ENCODE measurements at regions not wholly inside any gene's neighbourhood (a gene's known extent, or its start where the extent isn't known, plus 50 kb on each side); places are given as distances from the start of the nearest gene placed in this dataset.

- intact Hi-C loops (cut with DNase I; ENCODE audit: low total_unique reads) = no loop called here
- DNase-seq (ENCODE audit: low spot score in 2 of 2) = no peak
- no peak overlapping the region for H3K4me3 ChIP-seq (ENCODE audit: low read depth, poor library complexity, severe bottlenecking)
- 94 to 100% methylated on average over 1 of the region's 1 CpG for WGBS, 2 donors
- TF ChIP-seq POLR2A (IDR thresholded peaks at IDR 0.05) (no peak), CTCF (IDR thresholded peaks at IDR 0.05) (no peak)
Observed at GRCh38 chr9:86638109-86638508, 283.9 kb upstream of the TUT7 start.

DNA sequence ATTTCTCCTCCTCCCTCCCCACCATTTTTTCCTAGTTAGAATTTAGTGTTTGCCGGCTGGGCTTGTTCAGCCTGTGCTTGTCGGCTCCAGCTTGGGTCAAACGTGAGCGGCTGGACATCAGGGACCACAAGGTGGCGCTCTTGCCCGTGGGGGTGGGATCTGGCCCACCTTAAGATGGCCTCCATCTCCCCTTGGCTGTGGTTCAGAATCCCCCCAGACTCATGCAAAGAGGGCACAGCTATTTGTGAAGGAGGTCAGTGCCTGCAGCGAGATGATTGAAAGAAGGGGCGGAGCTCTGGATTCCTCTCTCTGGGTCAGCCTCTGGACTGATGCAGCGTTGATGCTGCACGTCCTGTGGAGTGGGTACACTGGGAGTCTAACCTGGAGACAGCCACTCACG is 283.3 kb upstream of the TUT7 start:
- no peak overlapping the region for H3K4me3 ChIP-seq (ENCODE audit: low read depth, poor library complexity, severe bottlenecking)
- DNase-seq (ENCODE audit: low spot score in 2 of 2) = no peak
- intact Hi-C loops (cut with DNase I; ENCODE audit: low total_unique reads) = no loop called here
- TF ChIP-seq CTCF (IDR thresholded peaks at IDR 0.05) = no peak
- TF ChIP-seq POLR2A (IDR thresholded peaks at IDR 0.05) = no peak
- 65 to 66% methylated on average over 11 of the region's 11 CpGs for WGBS, 2 donors

- DNase-seq (ENCODE audit: low spot score in 2 of 2) = no peak
- TF ChIP-seq POLR2A (IDR thresholded peaks at IDR 0.05) = no peak
- no peak for TF ChIP-seq CTCF (IDR thresholded peaks at IDR 0.05)
- WGBS, 2 donors = 92 to 95% methylated on average over 4 of the region's 4 CpGs
- intact Hi-C loops (cut with DNase I; ENCODE audit: low total_unique reads) = no loop called here
- H3K4me3 ChIP-seq (ENCODE audit: low read depth, poor library complexity, severe bottlenecking) = no peak overlapping the region
Observed at GRCh38 chr9:86636519-86636918, 282.3 kb upstream of the TUT7 start.

GRCh38 chr9:86636038-86636437 is 281.8 kb upstream of the TUT7 start:
- TF ChIP-seq POLR2A (IDR thresholded peaks at IDR 0.05) (no peak), CTCF (IDR thresholded peaks at IDR 0.05) (no peak)
- H3K4me3 ChIP-seq (ENCODE audit: low read depth, poor library complexity, severe bottlenecking) = no peak overlapping the region
- DNase-seq (ENCODE audit: low spot score in 2 of 2) = no peak
- intact Hi-C loops (cut with DNase I; ENCODE audit: low total_unique reads) = no loop called here
- 97% methylated on average over 6 of the region's 6 CpGs for WGBS, 2 donors

- no peak for DNase-seq (ENCODE audit: low spot score in 2 of 2)
- no peak overlapping the region for H3K4me3 ChIP-seq (ENCODE audit: low read depth, poor library complexity, severe bottlenecking)
- intact Hi-C loops (cut with DNase I; ENCODE audit: low total_unique reads) = no loop called here
- 82 to 100% methylated on average over 1 of the region's 1 CpG for WGBS, 2 donors
- TF ChIP-seq POLR2A (IDR thresholded peaks at IDR 0.05) (no peak), CTCF (IDR thresholded peaks at IDR 0.05) (no peak)
Observed at GRCh38 chr9:86634501-86634900, 280.3 kb upstream of the TUT7 start.

GRCh38 chr9:86633945-86634344 is 279.7 kb upstream of the TUT7 start:
- H3K4me3 ChIP-seq (ENCODE audit: low read depth, poor library complexity, severe bottlenecking) = no peak overlapping the region
- DNase-seq (ENCODE audit: low spot score in 2 of 2) = no peak
- intact Hi-C loops (cut with DNase I; ENCODE audit: low total_unique reads) = no loop called here
- no peak for TF ChIP-seq POLR2A (IDR thresholded peaks at IDR 0.05)
- no peak for TF ChIP-seq CTCF (IDR thresholded peaks at IDR 0.05)
- 55% methylated on average over 3 of the region's 3 CpGs for WGBS, 2 donors
